HG03039 (cell line): ENCODE measurements at regions not wholly inside any gene's neighbourhood (a gene's known extent, or its start where the extent isn't known, plus 50 kb on each side); places are given as distances from the start of the nearest gene placed in this dataset.
"Not testable (repeated sequence)": the region's sequence is repeated elsewhere in the genome, so short reads cannot be mapped to it uniquely, and the experiment has no call there.

Source experiments
- ATAC-seq: cut with Tn5 transposase; IDR thresholded peaks from one replicate; pipeline ENCODE4 v1.9.1; 2021; ENCODE audit warnings: mild to moderate bottlenecking, moderate library complexity; ENCODE audit not compliant: unreplicated experiment

DNA sequence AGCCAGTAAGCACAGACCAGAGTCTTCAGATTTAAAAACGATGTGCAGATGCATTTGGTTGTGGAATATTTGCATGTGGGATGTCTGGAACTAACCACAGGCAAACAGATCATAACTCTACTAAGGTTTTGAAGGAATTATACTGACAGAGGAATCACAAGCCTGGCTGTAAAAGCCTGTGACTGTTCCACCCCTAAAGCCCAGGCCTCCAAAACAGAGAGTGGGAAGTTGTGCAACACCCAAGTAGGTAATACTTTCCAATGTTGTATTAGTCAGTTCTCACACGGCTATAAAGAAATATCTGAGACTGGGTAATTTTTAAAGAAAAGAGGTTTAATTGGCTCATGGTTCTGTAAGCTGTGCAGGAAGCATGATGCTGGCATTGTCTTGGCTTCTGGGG is 68.1 kb upstream of the DCD start:
- ATAC-seq = no peak

DNA sequence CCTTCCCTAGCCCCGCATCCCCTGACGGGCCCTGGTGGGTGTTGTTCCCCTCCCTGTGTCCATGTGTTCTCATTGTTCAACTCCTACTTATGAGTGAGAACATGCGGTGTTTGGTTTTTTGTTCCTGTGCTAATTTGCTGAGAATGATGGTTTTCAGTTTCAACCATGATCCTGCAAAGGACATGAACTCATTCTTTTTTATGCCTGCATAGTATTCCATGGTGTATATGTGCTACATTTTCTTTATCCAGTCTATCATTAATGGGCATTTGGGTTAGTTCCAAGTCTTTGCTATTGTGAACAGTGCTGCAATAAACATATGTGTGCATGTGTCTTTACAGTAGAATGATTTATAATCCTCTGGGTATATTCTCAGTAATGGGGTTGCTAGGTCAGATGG is 65.7 kb upstream of the DCD start:
- ATAC-seq = not testable (repeated sequence)

DNA sequence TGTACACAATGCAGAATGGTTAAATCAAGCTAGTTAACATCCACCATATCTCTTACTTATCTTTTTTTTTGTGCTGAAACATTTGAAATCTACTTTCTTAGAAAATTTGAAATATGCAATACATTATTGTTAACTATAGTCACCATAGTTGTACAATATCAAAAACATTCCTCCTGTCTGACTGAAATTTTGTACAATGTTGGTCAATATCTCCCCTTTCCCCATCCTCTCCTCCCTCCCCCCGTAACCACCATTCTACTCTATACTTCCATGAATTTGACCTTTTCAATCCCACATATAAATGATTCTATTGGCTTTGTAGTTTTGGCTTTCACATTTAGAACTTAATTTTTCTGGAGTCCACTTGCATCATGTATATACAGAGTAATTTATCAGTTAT is 63.5 kb upstream of the DCD start:
- ATAC-seq = no peak

DNA sequence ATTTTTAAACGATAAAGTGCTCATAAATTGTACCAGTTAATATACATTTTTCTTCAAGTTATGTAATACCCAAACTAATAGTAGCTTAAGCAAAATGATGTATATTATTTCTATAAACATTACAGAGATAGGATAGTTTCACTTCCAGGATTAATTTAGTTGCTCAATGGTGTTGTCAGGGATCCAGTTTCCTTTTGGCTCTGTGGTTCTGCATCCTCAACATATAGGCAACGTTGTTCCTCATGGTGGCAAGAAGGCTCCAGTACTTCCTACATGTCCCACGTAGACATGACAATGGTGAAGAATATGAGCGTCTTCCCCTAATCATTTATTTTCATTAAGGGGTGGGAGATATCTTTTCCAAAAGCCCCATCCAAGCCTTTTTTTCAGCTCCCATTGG is 60.7 kb upstream of the DCD start:
- ATAC-seq = no peak

DNA sequence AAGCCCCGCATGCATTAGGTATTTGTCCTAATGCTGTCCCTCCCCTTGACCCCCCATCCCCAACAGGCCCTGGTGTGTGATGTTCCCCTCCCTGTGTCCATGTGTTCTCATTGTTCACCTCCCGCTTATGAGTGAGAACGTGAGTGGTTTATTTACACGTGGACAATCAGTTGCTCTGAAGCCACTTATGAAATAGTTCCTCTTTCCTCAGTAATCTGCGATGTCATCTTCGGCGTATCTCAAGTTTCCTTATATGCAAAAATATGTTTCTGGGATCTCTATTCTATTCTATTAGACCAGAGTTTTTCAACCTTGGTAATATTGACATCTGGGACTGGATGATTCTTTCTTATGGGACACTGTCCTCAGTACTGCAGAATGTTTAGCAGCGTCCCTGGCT is 56.0 kb upstream of the DCD start:
- no peak for ATAC-seq

DNA sequence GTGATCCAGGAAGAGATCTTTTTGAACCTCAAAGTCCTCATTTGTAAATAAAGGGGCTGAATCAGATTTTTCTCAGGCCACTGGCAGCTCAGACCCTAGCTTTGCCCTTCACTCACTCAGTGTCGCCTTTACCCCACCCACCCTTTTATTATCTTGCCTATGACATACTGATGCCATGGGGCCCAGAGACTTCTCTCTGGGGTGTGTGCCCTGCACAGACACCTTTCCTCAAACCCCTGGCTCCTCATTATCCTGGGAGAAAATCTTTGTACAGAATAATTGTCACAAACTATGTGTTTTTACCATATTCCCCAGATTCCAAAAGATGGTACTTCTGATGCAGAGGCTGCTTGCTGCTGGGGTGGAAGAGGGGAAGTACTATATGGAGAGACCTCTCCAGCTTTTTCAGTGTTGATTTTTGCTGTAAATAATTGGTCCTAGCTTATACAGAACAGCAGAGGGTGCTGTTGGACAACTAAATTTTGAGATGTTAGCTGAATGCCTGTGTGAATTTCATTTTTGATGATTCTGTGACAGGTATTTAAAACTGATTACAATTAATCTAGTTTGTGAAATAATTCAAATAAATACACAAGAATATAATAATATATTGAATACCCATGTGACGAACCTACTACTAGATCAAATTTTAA is 53.9 kb upstream of the DCD start:
- no peak for ATAC-seq

DNA sequence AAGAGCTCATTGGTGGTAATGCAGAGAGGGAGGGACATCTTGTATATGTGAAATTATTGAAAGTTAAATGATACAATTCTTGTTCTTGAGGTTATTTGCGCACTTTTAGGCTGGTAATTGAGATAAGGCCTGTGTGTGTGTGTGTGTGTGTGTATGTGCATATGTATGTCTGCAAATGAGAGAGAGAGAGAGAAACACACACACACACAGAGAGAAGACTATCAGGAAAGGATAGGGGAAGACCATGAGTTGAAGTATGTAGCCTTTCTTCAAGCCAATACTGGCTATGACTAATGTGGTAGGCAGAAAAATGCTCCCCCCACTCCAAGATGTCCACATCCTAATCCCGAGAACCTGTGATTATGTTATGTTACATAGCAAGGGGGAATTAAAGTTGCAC is 52.7 kb upstream of the DCD start:
- ATAC-seq = no peak

DNA sequence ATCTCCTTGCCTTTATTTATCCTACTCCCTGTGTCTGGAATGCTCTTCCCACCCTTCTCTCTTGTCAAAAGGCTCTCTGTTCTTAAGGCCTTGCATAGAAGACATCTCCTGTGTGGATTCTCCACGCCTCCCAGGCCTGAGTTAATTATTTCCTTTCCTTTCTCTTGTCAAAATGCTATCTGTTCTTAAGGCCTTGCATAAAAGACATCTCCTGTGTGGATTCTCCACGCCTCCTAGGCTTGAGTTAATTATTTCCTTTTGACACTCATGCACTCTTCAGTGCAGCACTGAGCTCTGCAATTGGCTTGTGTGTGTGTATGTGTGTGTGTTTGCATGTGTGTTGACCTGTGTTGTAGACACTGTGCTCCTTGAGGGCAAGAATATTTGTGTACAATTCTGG is 52.1 kb upstream of the DCD start:
- no peak for ATAC-seq
